Heart right ventricle (tissue), 16 donors: ENCODE measurements at regions not wholly inside any gene's neighbourhood (a gene's known extent, or its start where the extent isn't known, plus 50 kb on each side); places are given as distances from the start of the nearest gene placed in this dataset.
"Not testable (repeated sequence)": the region's sequence is repeated elsewhere in the genome, so short reads cannot be mapped to it uniquely, and the experiment has no call there.

ENCODE experiments used
- ATAC-seq, 8 donors: fragments of 200-7000 bp; cut with Tn5 transposase; one replicate each; pipeline ENCODE4 v1.9.1; 2020; ENCODE audit warnings: mild to moderate bottlenecking in 8 of 8, moderate library complexity in 8 of 8, moderate number of reproducible peaks in 1 of 8
- DNase-seq, 2 donors: peaks; one replicate each; pipeline ENCODE4 v3.0.0-alpha.2; 2020
- H3K27ac ChIP-seq, 10 donors: fragments of 200-600 bp; sonication (generic) in 2 of 10; one replicate each; pipeline versions ENCODE4 v1.5.0 to v1.8.0; 2020 to 2022; ENCODE audit warnings: mild to moderate bottlenecking in 3 of 10
- H3K27me3 ChIP-seq, 7 donors: fragments of 200-600 bp; one replicate each; pipeline ENCODE4 v1.8.0; 2021 to 2022; ENCODE audit warnings: mild to moderate bottlenecking in 2 of 7
- H3K36me3 ChIP-seq, 9 donors: fragments of 200-600 bp; sonication (generic) in 1 of 9; one replicate each; pipeline versions ENCODE4 v1.5.0 to v1.8.0; 2020 to 2022; ENCODE audit warnings: mild to moderate bottlenecking in 2 of 9
- H3K4me1 ChIP-seq, 9 donors: fragments of 200-600 bp; sonication (generic) in 1 of 9; one replicate each; pipeline versions ENCODE4 v1.5.0 to v1.8.0; 2020 to 2022; ENCODE audit warnings: mild to moderate bottlenecking in 4 of 9
- H3K4me3 ChIP-seq, 10 donors: fragments of 200-600 bp; sonication (generic) in 2 of 10; one replicate each; pipeline versions ENCODE4 v1.5.0 to v1.8.0; 2020 to 2022; ENCODE audit warnings: mild to moderate bottlenecking in 7 of 10, moderate library complexity in 2 of 10
- H3K9me3 ChIP-seq, 11 donors: fragments of 200-600 bp in 10 of 11; sonication (generic) in 2 of 11; one replicate each; pipeline versions ENCODE4 v1.5.0 to v1.8.0; 2013 to 2022; ENCODE audit warnings: mild to moderate bottlenecking in 2 of 11, control low read depth in 1 of 11, moderate library complexity in 1 of 11
- WGBS, 2 donors: extraction: QIAGEN DNeasy Blood & Tissue Kit; methylation state at CpG; one replicate each; pipeline ENCODE4 v1.1.7; 2013; ENCODE audit warnings: inconsistent platforms in 1 of 2; 5-methylcytosine and 5-hydroxymethylcytosine counted together
- intact Hi-C, 10 donors: fragments of 100-400 bp; cut with DNase I; formaldehyde crosslinking; loops; one replicate each; pipeline versions ENCODE4 v1.11.1 to v1.14.2; 2022
- donor health status: Arrhythmogenic right ventricular cardiomyopathy.
- donor health status: ischemic (EF 13 %, LVEDD 7.1; RV severe dilation, severe dysfunction).
- donor health status: healthy with polysubstance abuse.
- donor health status: DM: no; HTN: yes; CAD: no.
- donor health status: DM: no; HTN: no; CAD: no.
- donor health status: ischemic (EF 25% LVEDD 6.9; RV normal size, moderate dysfunction).
- donor health status: ischemic (EF 25% LVEDD 5.7; RV mildly dilated, moderate dysfunction).
- donor health status: healthy.
- donor health status: DM: yes; HTN: yes; CAD: no.
- donor health status: Ischemic cardiomyopathy.
- donor health status: ischemic (EF 35%, LVEDD 5.7; RV mildly dilated, moderate dysfunction).
- donor health status: nonischemic (EF 11% LVEDD 7.7; RV severe dilation, severe dysfunction).
- donor health status: DM: yes; HTN: yes; CAD: no.
- donor health status: PGD.
- donor health status: ischemic (EF 29% LVEDD 5.4; RV normal size, mild dysfunction).
- donor health status: nonischemic (EF 23%, LVEDD 6.1; RV moderate dilation, normal function).

DNA sequence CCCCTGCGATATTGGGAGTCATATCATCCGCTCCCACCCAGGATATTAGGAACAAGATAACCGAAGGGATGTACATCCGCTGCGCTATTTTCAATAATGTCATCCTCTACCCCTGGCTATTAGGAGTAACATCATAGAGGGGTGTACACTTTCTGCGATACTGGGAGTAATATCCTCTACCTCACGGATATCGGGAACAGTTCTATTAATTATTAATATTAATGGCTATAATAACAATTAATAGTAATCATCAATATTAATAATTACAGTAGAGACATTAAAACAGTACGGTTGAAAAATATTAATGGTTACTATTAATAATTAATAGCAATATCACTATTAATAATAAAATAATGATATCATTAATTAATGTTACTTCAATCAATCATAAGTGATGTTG is 90.1 kb downstream of the OTOP1 start:
- H3K4me1 ChIP-seq, DNase-seq, H3K36me3 ChIP-seq, ATAC-seq, intact Hi-C loops, H3K4me3 ChIP-seq, H3K9me3 ChIP-seq, H3K27ac ChIP-seq: not testable (repeated sequence)
- WGBS, 2 donors, result 93% methylated on average over 9 of the region's 9 CpGs
- H3K27me3 ChIP-seq, result peaks cover 0 to 13% (median 0%) of the 10 kb centered on the region in 7 donors
